ENCODE measurements at regions not wholly inside any gene's neighbourhood (a gene's known extent, or its start where the extent isn't known, plus 50 kb on each side); places are given as distances from the start of the nearest gene placed in this dataset.

DNA sequence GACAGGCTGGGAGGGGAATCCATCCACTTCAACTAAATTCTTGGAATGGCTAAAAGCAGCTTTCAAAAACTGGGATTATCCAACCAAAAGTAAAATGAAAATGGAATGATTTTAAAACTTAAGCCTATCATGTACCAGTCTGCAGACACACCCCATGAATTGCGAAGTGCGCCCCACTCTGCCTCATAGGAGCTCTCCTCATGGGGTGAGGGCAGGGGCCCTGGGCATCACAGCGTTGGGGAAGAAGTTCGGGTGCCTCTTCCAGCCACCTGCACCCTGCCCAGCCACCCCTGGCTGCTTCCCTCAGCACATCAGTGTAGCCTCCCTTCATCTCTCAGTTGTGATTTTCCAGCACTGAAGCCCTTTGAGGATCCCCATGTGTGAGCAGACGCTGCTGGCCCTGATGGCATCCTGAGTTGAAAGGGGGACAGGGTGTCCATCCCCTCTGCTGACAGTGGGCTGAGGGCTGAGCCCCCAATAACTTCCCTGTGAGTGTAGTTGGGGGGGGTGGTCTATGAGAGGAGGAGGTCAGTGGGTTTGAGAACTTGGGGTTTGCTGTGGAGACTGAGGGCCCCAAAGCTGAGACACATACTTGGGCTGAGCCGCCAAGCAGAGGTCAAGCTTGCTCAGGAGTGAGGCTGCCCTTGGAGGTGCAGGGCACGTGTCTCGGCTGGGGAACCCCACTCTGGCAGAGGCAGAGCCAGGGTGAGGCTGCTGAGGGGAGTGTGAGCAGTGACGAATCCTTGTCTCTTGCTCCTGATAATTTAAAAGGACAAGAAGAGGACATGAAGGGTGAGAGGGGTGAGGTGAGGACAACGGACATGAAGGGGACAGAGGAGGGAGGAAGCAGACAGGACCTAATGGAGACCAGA, 542.1 kb downstream of the TCERG1L start:
- Histone ChIP-seq H3K27me3 (ENCODE audit: control insufficient read depth, insufficient read depth, low read length) (no peaks in the 10 kb centered on the region), H4K5ac (ENCODE audit: low read depth, low read length) (no peak overlapping the region), H3K9me1 (ENCODE audit: insufficient read depth, low read length) (no peaks in the 10 kb centered on the region), H3K4me3 (ENCODE audit: insufficient read depth, low read depth, low read length) (no peak overlapping the region), H3K27ac (ENCODE audit: insufficient read depth, low read length) (no peak overlapping the region), H3K23ac (ENCODE audit: low read depth, low read length) (no peak overlapping the region), H3K36me3 (ENCODE audit: control insufficient read depth, insufficient read depth, low read length) (no peaks in the 10 kb centered on the region), H3K9ac (ENCODE audit: low read depth, low read length) (no peak overlapping the region), H4K91ac (ENCODE audit: insufficient read depth, low read depth, low read length) (no peak overlapping the region), H3K4me2 (ENCODE audit: low read depth, low read length) (no peak overlapping the region), H3K18ac (ENCODE audit: low read depth, low read length) (no peak overlapping the region), H2BK120ac (ENCODE audit: low read depth, low read length) (no peak overlapping the region), H3K9me3 (ENCODE audit: control insufficient read depth, insufficient read depth, low read length) (peaks cover 50% of the 10 kb centered on the region), H3K4ac (ENCODE audit: low read depth, low read length) (no peak overlapping the region), H3K4me1 (ENCODE audit: control insufficient read depth, insufficient read depth, low read length) (no peaks in the 10 kb centered on the region), H4K20me1 (ENCODE audit: insufficient read depth, low read length) (no peaks in the 10 kb centered on the region), H4K8ac (ENCODE audit: low read depth in 2 of 2, low read length in 2 of 2) (no peak overlapping the region), H2BK5ac (ENCODE audit: low read depth, low read length, poor library complexity, severe bottlenecking) (no peak overlapping the region), H2AK5ac (ENCODE audit: low read depth, low read length) (no peak overlapping the region), H3K79me1 (ENCODE audit: low read depth in 1 of 2, low read length in 2 of 2) (no peaks in the 10 kb centered on the region), H2BK20ac (ENCODE audit: low read depth, low read length) (no peak overlapping the region), H2AK9ac (replicated peaks; ENCODE audit: low read depth, low read length, poor library complexity) (no peak overlapping the region), H2BK15ac (ENCODE audit: low read depth, low read length) (no peak overlapping the region), H3K56ac (ENCODE audit: extremely low read depth, insufficient read depth, low read length) (no peak overlapping the region), H3K14ac (replicated peaks; ENCODE audit: low read depth, low read length) (no peak overlapping the region), H2AFZ (replicated peaks; ENCODE audit: low read length, poor library complexity) (no peak overlapping the region)
- ChIA-PET CTCF (no interaction called here), POLR2A (ENCODE audit: unreplicated experiment) (no interaction called here)
- dilution Hi-C loops (cut with HindIII; ENCODE audit: low sequenced_read_pairs, unreplicated experiment) (no loop called here), in situ Hi-C loops (cut with MboI; ENCODE audit: low sequenced_read_pairs) (no loop called here), intact Hi-C loops (cut with micrococcal nuclease) (no loop called here)
- DNase-seq (no peak), ATAC-seq (ENCODE audit: low read depth) (no peak)
- TF ChIP-seq MXI1 (IDR thresholded peaks at IDR 0.05; ENCODE audit: borderline replicate concordance, low read depth, low read length) (no peak), SMC3 (IDR thresholded peaks at IDR 0.05; ENCODE audit: low read depth, low read length) (no peak), RFX5 (IDR thresholded peaks at IDR 0.05; ENCODE audit: low read depth, low read length) (no peak), POLR2A (IDR thresholded peaks at IDR 0.05; ENCODE audit: low read depth, low read length) (no peak), BHLHE40 (IDR thresholded peaks at IDR 0.05; ENCODE audit: low read depth, low read length) (no peak), CHD1 (IDR thresholded peaks at IDR 0.05; ENCODE audit: low read depth, low read length) (no peak), RAD21 (IDR thresholded peaks at IDR 0.05; ENCODE audit: low read length) (no peak), CEBPB (IDR thresholded peaks at IDR 0.05; ENCODE audit: low read depth, low read length) (no peak), NFE2L2 (IDR thresholded peaks at IDR 0.05; ENCODE audit: low read depth, low read length) (no peak), RCOR1 (IDR thresholded peaks at IDR 0.05; ENCODE audit: insufficient replicate concordance, low read length) (no peak), MAFK (IDR thresholded peaks at IDR 0.05; ENCODE audit: low read depth, low read length) (no peak), MAZ (IDR thresholded peaks at IDR 0.05; ENCODE audit: borderline replicate concordance, low read depth, low read length) (no peak)
- BruUV-seq (replicated peaks) = no TSS peak
- 55% methylated on average over 7 of the region's 10 CpGs; no CpG with 5 or more reads in 1 of the 2 experiments for WGBS, 2 experiments (ENCODE audit: extremely low coverage in 2 of 2, insufficient read length in 1 of 2)
